Glutamatergic neuron (in vitro differentiated cells): ENCODE measurements at regions not wholly inside any gene's neighbourhood (a gene's known extent, or its start where the extent isn't known, plus 50 kb on each side); places are given as distances from the start of the nearest gene placed in this dataset.

ENCODE experiments used
- DNase-seq: peaks from one replicate; pipeline ENCODE4 v3.0.0; 2022
- H3K27ac Mint-ChIP-seq: one replicate; pipeline ENCODE4 v1.8.0; 2020; ENCODE audit warnings: mild to moderate bottlenecking, mixed read lengths, inconsistent platforms; ENCODE audit not compliant: unreplicated experiment
- H3K27me3 Mint-ChIP-seq: one replicate; pipeline ENCODE4 v1.8.0; 2020; ENCODE audit warnings: mild to moderate bottlenecking, moderate library complexity, mixed read lengths, inconsistent platforms; ENCODE audit not compliant: unreplicated experiment
- H3K36me3 Mint-ChIP-seq: one replicate; pipeline ENCODE4 v1.8.0; 2020; ENCODE audit warnings: mild to moderate bottlenecking, mixed read lengths, inconsistent platforms; ENCODE audit not compliant: unreplicated experiment
- H3K4me1 Mint-ChIP-seq: one replicate; pipeline ENCODE4 v1.8.0; 2020; ENCODE audit warnings: mild to moderate bottlenecking, low read depth, mixed read lengths, inconsistent platforms; ENCODE audit not compliant: unreplicated experiment
- H3K4me3 Mint-ChIP-seq: one replicate; pipeline ENCODE4 v1.8.0; 2020; ENCODE audit warnings: mild to moderate bottlenecking, mixed read lengths, inconsistent platforms; ENCODE audit not compliant: unreplicated experiment
- H3K9me3 Mint-ChIP-seq: one replicate; pipeline ENCODE4 v1.8.0; 2020; ENCODE audit warnings: mild to moderate bottlenecking, moderate library complexity, mixed read lengths, inconsistent platforms; ENCODE audit not compliant: unreplicated experiment
- TF ChIP-seq, protein P1 (sequence below): fragments of 200-600 bp; sonication (generic); IDR thresholded peaks from one replicate; pipeline ENCODE4 v1.5.0; 2021; ENCODE audit not compliant: partially characterized antibody, unreplicated experiment

DNA sequence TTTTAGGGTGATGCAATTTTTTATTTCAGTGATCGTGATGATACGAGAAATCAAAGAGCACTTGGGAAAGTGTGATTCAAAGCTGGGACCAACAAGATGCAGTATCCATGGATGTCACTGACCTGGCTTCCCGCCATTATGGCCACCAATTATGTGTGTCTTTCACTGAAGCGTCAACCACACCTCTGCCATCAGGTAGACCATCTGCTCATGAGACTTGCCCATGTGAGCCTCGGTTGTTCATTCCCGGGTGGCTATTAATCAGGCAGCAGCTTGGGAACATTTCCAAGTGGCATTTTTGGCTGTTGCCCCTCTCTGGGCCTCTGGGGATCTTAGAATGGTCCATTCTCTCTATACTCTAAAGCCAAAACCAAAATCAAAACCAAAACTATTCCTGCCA, 436.0 kb upstream of the ADAMTSL1 start:
- Mint-ChIP-seq H3K36me3 (no peaks in the 10 kb centered on the region), H3K27me3 (no peaks in the 10 kb centered on the region), H3K4me1 (peaks cover 10% of the 10 kb centered on the region), H3K4me3 (no peak overlapping the region), H3K27ac (no peak overlapping the region), H3K9me3 (no peaks in the 10 kb centered on the region)
- TF ChIP-seq, protein P1, sequence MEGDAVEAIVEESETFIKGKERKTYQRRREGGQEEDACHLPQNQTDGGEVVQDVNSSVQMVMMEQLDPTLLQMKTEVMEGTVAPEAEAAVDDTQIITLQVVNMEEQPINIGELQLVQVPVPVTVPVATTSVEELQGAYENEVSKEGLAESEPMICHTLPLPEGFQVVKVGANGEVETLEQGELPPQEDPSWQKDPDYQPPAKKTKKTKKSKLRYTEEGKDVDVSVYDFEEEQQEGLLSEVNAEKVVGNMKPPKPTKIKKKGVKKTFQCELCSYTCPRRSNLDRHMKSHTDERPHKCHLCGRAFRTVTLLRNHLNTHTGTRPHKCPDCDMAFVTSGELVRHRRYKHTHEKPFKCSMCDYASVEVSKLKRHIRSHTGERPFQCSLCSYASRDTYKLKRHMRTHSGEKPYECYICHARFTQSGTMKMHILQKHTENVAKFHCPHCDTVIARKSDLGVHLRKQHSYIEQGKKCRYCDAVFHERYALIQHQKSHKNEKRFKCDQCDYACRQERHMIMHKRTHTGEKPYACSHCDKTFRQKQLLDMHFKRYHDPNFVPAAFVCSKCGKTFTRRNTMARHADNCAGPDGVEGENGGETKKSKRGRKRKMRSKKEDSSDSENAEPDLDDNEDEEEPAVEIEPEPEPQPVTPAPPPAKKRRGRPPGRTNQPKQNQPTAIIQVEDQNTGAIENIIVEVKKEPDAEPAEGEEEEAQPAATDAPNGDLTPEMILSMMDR: no peak
- DNase-seq: no peak

DNA sequence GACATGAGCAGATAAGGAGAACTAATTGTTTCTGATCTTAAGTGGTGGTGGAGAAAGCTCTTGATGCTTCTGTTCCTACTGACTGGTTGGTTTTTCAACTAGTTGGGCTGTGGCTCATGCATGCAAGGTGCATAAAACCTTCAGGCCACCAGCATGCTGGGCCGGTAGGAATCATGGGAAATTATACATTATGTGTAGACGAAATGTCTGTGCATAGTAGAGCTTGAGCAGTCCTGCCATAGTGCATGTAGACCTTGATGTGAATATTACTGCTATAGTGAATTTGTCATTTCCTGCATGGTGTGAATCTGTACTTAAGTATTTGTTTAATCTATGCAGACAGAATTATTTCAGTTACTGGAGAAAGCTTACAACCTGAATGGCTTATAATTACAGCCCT, 433.6 kb upstream of the ADAMTSL1 start:
- Mint-ChIP-seq H3K4me3 (no peak overlapping the region), H3K4me1 (peaks cover 10% of the 10 kb centered on the region), H3K27ac (no peak overlapping the region), H3K36me3 (no peaks in the 10 kb centered on the region), H3K27me3 (no peaks in the 10 kb centered on the region), H3K9me3 (no peaks in the 10 kb centered on the region)
- no peak for DNase-seq
- TF ChIP-seq, protein P1: no peak

DNA sequence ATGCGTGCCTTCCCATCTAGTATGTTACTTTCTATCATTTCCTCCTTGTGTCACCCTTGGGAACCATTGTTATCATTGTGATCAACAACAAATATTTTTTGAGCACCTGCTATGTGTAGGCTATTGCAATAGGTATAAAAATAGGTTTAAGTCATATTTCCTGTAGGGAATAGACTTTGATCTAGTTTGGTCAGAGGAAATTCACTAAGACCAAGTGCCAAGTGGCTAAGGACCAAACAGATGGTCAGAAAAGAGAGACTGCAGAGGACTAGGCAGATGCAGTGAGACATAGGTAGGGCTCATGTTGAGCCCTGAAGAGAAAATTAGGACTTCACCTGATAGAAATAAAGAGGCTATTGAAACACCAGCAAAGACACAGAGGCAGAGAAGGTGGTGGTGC, 430.0 kb upstream of the ADAMTSL1 start:
- H3K27me3 Mint-ChIP-seq: no peaks in the 10 kb centered on the region
- H3K4me3 Mint-ChIP-seq: no peak overlapping the region
- no peak overlapping the region for H3K27ac Mint-ChIP-seq
- no peaks in the 10 kb centered on the region for H3K36me3 Mint-ChIP-seq
- peaks cover 3% of the 10 kb centered on the region for H3K4me1 Mint-ChIP-seq
- TF ChIP-seq, protein P1: no peak
- H3K9me3 Mint-ChIP-seq: no peaks in the 10 kb centered on the region
- DNase-seq: no peak

DNA sequence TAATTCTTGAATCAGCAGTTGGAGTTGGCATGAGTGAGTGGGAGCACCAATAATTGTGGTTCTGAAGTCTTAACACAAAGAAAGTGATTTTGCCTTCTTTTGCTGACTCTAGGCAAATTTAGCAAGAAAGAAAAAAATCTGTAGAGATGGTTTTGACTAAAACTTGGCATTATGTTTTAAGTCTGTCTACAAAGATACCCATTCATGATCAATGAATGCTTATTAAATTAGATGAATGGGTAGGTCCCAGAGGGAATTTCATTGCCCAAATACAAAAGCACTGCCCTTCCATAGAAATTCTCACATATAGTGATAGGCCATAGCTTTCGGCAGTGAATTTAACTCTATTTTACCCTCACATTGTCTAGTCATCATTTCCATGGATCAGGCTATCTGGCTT, 428.6 kb upstream of the ADAMTSL1 start:
- H3K27ac Mint-ChIP-seq: no peak overlapping the region
- H3K4me3 Mint-ChIP-seq: no peak overlapping the region
- H3K36me3 Mint-ChIP-seq: no peaks in the 10 kb centered on the region
- peaks cover 3% of the 10 kb centered on the region for H3K4me1 Mint-ChIP-seq
- H3K27me3 Mint-ChIP-seq: no peaks in the 10 kb centered on the region
- no peak for DNase-seq
- TF ChIP-seq, protein P1: no peak
- no peaks in the 10 kb centered on the region for H3K9me3 Mint-ChIP-seq

DNA sequence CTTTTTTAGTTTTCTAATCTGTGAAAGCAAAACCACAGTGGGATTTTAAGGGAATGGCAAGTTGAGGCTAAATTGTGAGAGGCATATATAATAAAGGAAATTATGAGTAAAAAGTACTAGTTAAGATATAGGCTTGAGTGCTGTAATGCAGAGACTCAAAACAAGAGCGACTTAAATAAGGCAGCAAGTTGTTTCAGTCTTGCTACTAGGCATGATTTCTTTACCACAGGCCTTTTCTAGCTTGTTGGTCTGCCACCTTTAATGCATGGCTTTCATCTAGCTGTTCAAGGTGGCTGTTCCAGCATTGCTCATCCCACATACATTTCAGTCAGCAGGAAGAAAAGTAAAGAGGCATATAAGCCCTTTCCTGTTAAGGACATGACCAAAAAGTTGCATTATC, 427.9 kb upstream of the ADAMTSL1 start:
- TF ChIP-seq, protein P1: no peak
- Mint-ChIP-seq H3K4me3 (no peak overlapping the region), H3K4me1 (peaks cover under 1% of the 10 kb centered on the region), H3K27me3 (no peaks in the 10 kb centered on the region), H3K27ac (no peak overlapping the region), H3K36me3 (no peaks in the 10 kb centered on the region), H3K9me3 (no peaks in the 10 kb centered on the region)
- DNase-seq: no peak
